ENCODE measurements at regions not wholly inside any gene's neighbourhood (a gene's known extent, or its start where the extent isn't known, plus 50 kb on each side); places are given as distances from the start of the nearest gene placed in this dataset.

DNA sequence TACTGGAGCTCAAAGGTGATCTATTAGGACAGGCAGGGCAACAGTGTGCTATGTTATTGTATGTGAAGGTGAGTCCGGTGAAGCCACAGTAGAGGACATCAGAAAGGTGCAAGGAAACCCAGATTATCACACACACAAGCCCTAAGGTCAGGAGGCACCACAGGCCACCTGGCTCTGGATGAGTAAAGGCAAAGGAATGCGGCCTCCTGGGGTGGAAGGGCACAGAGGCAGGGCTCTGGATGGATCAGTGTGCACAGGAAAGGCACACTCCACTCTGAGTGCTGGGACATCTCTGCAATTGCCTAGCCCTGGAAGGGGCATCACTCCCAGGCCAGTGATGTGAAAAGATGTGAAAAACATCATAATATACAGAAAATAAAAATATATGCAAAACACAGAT, 683.5 kb downstream of the TRIML1 start:
- no peaks in the 10 kb centered on the region for H4K20me1 ChIP-seq (ENCODE audit: insufficient read depth, low read length)
- H3K79me2 ChIP-seq (ENCODE audit: low read length), result no peaks in the 10 kb centered on the region
- no peaks in the 10 kb centered on the region for H3K4me1 ChIP-seq (ENCODE audit: low read length)
- H3K4me2 ChIP-seq (ENCODE audit: low read length), result no peak overlapping the region
- no peak overlapping the region for H3K27ac ChIP-seq (ENCODE audit: low read length)
- no peak overlapping the region for H3K4me3 ChIP-seq (ENCODE audit: low read length)
- no peaks in the 10 kb centered on the region for H3K36me3 ChIP-seq (replicated peaks; ENCODE audit: low read depth, low read length)
- no peaks in the 10 kb centered on the region for H3K9me3 ChIP-seq (ENCODE audit: insufficient read depth, low read length)
- no peak overlapping the region for H3K9ac ChIP-seq (ENCODE audit: low read length)
- H3K27me3 ChIP-seq (ENCODE audit: low read depth, low read length), result no peaks in the 10 kb centered on the region
- no peak overlapping the region for H2AFZ ChIP-seq (ENCODE audit: low read depth, low read length)
- TF ChIP-seq, protein P1, sequence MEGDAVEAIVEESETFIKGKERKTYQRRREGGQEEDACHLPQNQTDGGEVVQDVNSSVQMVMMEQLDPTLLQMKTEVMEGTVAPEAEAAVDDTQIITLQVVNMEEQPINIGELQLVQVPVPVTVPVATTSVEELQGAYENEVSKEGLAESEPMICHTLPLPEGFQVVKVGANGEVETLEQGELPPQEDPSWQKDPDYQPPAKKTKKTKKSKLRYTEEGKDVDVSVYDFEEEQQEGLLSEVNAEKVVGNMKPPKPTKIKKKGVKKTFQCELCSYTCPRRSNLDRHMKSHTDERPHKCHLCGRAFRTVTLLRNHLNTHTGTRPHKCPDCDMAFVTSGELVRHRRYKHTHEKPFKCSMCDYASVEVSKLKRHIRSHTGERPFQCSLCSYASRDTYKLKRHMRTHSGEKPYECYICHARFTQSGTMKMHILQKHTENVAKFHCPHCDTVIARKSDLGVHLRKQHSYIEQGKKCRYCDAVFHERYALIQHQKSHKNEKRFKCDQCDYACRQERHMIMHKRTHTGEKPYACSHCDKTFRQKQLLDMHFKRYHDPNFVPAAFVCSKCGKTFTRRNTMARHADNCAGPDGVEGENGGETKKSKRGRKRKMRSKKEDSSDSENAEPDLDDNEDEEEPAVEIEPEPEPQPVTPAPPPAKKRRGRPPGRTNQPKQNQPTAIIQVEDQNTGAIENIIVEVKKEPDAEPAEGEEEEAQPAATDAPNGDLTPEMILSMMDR (IDR thresholded peaks at IDR 0.05; ENCODE audit: low read depth, low read length), result no peak
- no peak for TF ChIP-seq EZH2phosphoT487 (IDR thresholded peaks at IDR 0.05; ENCODE audit: low read depth)

DNA sequence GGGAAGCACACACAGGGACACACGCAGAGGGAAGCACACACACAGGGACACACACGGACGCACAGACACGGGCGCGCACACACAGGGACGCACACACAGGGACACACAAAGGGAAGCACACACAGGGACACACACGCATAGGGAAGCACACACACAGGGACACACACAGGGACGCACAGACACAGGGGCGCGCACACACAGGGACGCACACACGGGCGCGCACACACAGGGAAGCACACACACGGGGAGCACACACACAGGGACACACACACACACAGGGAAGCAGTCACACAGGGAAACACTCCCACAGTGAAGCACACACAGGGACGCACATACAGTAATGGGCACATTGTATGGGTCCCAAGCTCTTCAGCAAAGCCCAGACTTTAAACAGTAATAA, 685.3 kb downstream of the TRIML1 start:
- Histone ChIP-seq H3K4me2 (ENCODE audit: low read length) (no peak overlapping the region), H3K27me3 (ENCODE audit: low read depth, low read length) (no peaks in the 10 kb centered on the region), H3K36me3 (replicated peaks; ENCODE audit: low read depth, low read length) (no peaks in the 10 kb centered on the region), H3K9ac (ENCODE audit: low read length) (no peak overlapping the region), H3K27ac (ENCODE audit: low read length) (no peak overlapping the region), H4K20me1 (ENCODE audit: insufficient read depth, low read length) (no peaks in the 10 kb centered on the region), H3K4me3 (ENCODE audit: low read length) (no peak overlapping the region), H2AFZ (ENCODE audit: low read depth, low read length) (no peak overlapping the region), H3K9me3 (ENCODE audit: insufficient read depth, low read length) (no peaks in the 10 kb centered on the region), H3K4me1 (ENCODE audit: low read length) (no peaks in the 10 kb centered on the region), H3K79me2 (ENCODE audit: low read length) (no peaks in the 10 kb centered on the region)
- TF ChIP-seq, protein P1 (IDR thresholded peaks at IDR 0.05; ENCODE audit: low read depth, low read length), result no peak
- no peak for TF ChIP-seq EZH2phosphoT487 (IDR thresholded peaks at IDR 0.05; ENCODE audit: low read depth)

DNA sequence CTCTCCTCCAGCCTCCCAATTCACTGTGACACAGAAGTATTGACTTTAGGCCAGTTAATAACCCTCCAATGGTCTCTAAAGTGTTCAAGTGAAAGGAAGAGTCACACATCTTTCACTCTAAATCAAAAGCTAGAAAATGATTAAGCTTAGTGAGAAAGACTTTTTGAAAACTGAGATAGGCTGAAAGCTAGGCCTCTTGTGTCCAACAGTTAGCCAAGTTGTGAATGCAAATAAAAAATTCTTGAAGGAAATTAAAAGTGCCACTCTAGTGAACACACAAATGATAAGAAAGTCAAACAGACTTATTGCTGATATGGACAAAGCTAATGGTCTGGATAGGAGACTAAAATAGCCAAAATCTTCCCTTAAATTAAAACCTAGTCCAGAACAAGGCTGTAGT, 687.2 kb downstream of the TRIML1 start:
- Histone ChIP-seq H2AFZ (ENCODE audit: low read depth, low read length) (no peak overlapping the region), H3K9me3 (ENCODE audit: insufficient read depth, low read length) (no peaks in the 10 kb centered on the region), H3K9ac (ENCODE audit: low read length) (no peak overlapping the region), H3K27me3 (ENCODE audit: low read depth, low read length) (no peaks in the 10 kb centered on the region), H3K79me2 (ENCODE audit: low read length) (no peaks in the 10 kb centered on the region), H3K36me3 (replicated peaks; ENCODE audit: low read depth, low read length) (no peaks in the 10 kb centered on the region), H3K4me2 (ENCODE audit: low read length) (no peak overlapping the region), H3K27ac (ENCODE audit: low read length) (no peak overlapping the region), H3K4me1 (ENCODE audit: low read length) (no peaks in the 10 kb centered on the region), H4K20me1 (ENCODE audit: insufficient read depth, low read length) (no peaks in the 10 kb centered on the region), H3K4me3 (ENCODE audit: low read length) (no peak overlapping the region)
- TF ChIP-seq, protein P1 (IDR thresholded peaks at IDR 0.05; ENCODE audit: low read depth, low read length), result no peak
- TF ChIP-seq EZH2phosphoT487 (IDR thresholded peaks at IDR 0.05; ENCODE audit: low read depth), result no peak

DNA sequence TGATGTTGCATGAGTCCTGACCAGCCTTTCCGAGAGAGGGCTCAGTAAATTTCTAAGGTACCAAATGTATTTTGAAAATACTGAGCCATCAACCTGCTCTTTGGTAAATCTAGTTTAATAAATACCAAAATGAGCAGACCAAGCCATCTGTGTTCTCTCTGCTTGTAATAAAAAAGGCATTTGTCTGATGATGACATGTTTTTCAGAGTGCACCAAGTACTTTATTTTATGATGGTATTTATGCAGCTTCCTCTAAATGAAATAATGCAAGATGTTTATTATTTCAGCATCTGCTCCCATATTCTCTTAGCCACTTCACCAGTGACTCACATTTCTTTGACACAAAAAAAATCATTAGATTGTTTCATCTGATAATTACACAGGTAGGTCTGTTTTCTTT, 700.5 kb downstream of the TRIML1 start:
- Histone ChIP-seq H3K79me2 (ENCODE audit: low read length) (no peaks in the 10 kb centered on the region), H3K27me3 (ENCODE audit: low read depth, low read length) (no peaks in the 10 kb centered on the region)
- TF ChIP-seq, protein P1 (IDR thresholded peaks at IDR 0.05; ENCODE audit: low read depth, low read length), result no peak
- TF ChIP-seq EZH2phosphoT487 (IDR thresholded peaks at IDR 0.05; ENCODE audit: low read depth), result no peak

More for the DNA sequence above, 700.5 kb downstream of the TRIML1 start:
- Histone ChIP-seq H3K9me3 (ENCODE audit: insufficient read depth, low read length) (no peaks in the 10 kb centered on the region), H3K27ac (ENCODE audit: low read length) (no peak overlapping the region), H3K4me2 (ENCODE audit: low read length) (no peak overlapping the region), H3K9ac (ENCODE audit: low read length) (no peak overlapping the region), H2AFZ (ENCODE audit: low read depth, low read length) (no peak overlapping the region), H3K4me1 (ENCODE audit: low read length) (no peaks in the 10 kb centered on the region), H3K36me3 (replicated peaks; ENCODE audit: low read depth, low read length) (no peaks in the 10 kb centered on the region), H4K20me1 (ENCODE audit: insufficient read depth, low read length) (no peaks in the 10 kb centered on the region), H3K4me3 (ENCODE audit: low read length) (no peak overlapping the region)
